Naive thymus-derived CD4-positive, alpha-beta T cell (primary cell): ENCODE measurements at regions not wholly inside any gene's neighbourhood (a gene's known extent, or its start where the extent isn't known, plus 50 kb on each side); places are given as distances from the start of the nearest gene placed in this dataset.

Source experiments
- ATAC-seq: fragments of 150-1000 bp; cut with Tn5 transposase; 2 replicates; pipeline ENCODE4 v1.10.0; 2021; ENCODE audit warnings: mild to moderate bottlenecking, moderate library complexity
- CTCF ChIA-PET: fragments of 350-600 bp; sonication (Branson Sonifier 250); formaldehyde crosslinking; loops from one replicate; lab custom pipeline; 2021; ENCODE audit warnings: antibody characterized with exemption; lab: Charles Lee
- POLR2A ChIA-PET: fragments of 350-600 bp; sonication (Branson Sonifier 250); formaldehyde crosslinking; loops from one replicate; lab custom pipeline; 2021; ENCODE audit warnings: antibody characterized with exemption, inconsistent platforms; lab: Charles Lee
- DNase-seq, 9 donors: peaks; one replicate each; pipeline versions ENCODE4 v3.0.0 to v3.0.0-alpha.2; 2020 to 2022; ENCODE audit warnings: mixed read lengths in 1 of 9
- H3K27ac ChIP-seq: one replicate; pipeline ENCODE4 v1.7.0; 2013; ENCODE audit warnings: mild to moderate bottlenecking, low read depth, low read length, moderate library complexity
- H3K27me3 ChIP-seq, 2 donors: one replicate each; pipeline ENCODE4 v1.7.0; 2013; ENCODE audit warnings: low read length in 2 of 2, mild to moderate bottlenecking in 2 of 2, moderate library complexity in 2 of 2; ENCODE audit not compliant: control insufficient read depth in 2 of 2, insufficient read depth in 2 of 2
- H3K36me3 ChIP-seq, 3 experiments: 1 replicate in 2 of 3; 2 replicates in 1 of 3; pipeline ENCODE4 v1.7.0; 2013; ENCODE audit warnings: low read length in 3 of 3, mild to moderate bottlenecking in 3 of 3, moderate library complexity in 1 of 3; ENCODE audit not compliant: insufficient read depth in 3 of 3, control insufficient read depth in 2 of 3
- H3K4me1 ChIP-seq, 2 donors: one replicate each; pipeline ENCODE4 v1.7.0; 2013; ENCODE audit warnings: low read length in 2 of 2, mild to moderate bottlenecking in 2 of 2, moderate library complexity in 1 of 2; ENCODE audit not compliant: control insufficient read depth in 2 of 2, insufficient read depth in 2 of 2
- H3K4me3 ChIP-seq: 2 replicates; pipeline ENCODE4 v1.7.0; 2013; ENCODE audit warnings: mild to moderate bottlenecking, low read length
- H3K9me3 ChIP-seq, 3 experiments: 1 replicate in 2 of 3; 2 replicates in 1 of 3; pipeline ENCODE4 v1.7.0; 2013; ENCODE audit warnings: low read length in 3 of 3; ENCODE audit not compliant: control insufficient read depth in 2 of 3
- H3K27ac Mint-ChIP-seq, 9 donors: one replicate each; pipeline ENCODE4 v1.8.0; 2020 to 2022; ENCODE audit warnings: mixed read lengths in 9 of 9, mild to moderate bottlenecking in 8 of 9, moderate library complexity in 5 of 9, inconsistent platforms in 2 of 9
- H3K27me3 Mint-ChIP-seq, 5 donors: one replicate each; pipeline ENCODE4 v1.8.0; 2021 to 2022; ENCODE audit warnings: mixed read lengths in 5 of 5, mild to moderate bottlenecking in 1 of 5
- H3K36me3 Mint-ChIP-seq, 5 donors: one replicate each; pipeline ENCODE4 v1.8.0; 2020 to 2022; ENCODE audit warnings: mixed read lengths in 5 of 5, mild to moderate bottlenecking in 3 of 5, inconsistent platforms in 1 of 5
- H3K4me1 Mint-ChIP-seq, 7 donors: one replicate each; pipeline ENCODE4 v1.8.0; 2020 to 2022; ENCODE audit warnings: mixed read lengths in 7 of 7, mild to moderate bottlenecking in 3 of 7, inconsistent platforms in 1 of 7
- H3K4me3 Mint-ChIP-seq, 10 donors: one replicate each; pipeline ENCODE4 v1.8.0; 2020 to 2022; ENCODE audit warnings: mild to moderate bottlenecking in 10 of 10, mixed read lengths in 10 of 10, moderate library complexity in 6 of 10, inconsistent platforms in 2 of 10
- H3K9me3 Mint-ChIP-seq, 11 donors: one replicate each; pipeline ENCODE4 v1.8.0; 2020 to 2022; ENCODE audit warnings: mixed read lengths in 11 of 11, mild to moderate bottlenecking in 4 of 11, inconsistent platforms in 1 of 11, moderate library complexity in 1 of 11
- intact Hi-C, 2 donors: fragments of 100-400 bp; cut with micrococcal nuclease; formaldehyde crosslinking; loops; one replicate each; pipeline ENCODE4 v1.15.1; 2023

DNA sequence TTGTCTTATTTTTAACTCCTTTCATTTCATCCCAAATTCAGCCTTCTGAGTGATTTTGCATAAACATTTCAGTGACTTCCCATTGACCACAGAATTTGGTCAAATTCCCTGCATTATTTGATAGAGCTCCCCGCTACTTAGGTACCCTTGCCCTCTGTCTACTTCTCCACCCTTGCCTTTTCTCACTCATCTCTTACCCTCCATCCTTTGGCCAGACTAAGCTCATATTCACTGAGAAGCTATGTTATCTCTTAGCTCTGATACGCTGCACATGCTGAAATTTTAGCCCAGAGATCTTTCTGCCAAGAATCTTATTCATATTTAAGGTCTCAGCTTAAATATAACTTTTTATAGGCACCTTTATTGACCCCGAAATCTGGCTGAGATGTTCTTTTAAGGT lies 1031.9 kb downstream of the ADGRL3 start:
- Histone ChIP-seq H3K4me1 (no peaks in the 10 kb centered on the region), H3K36me3 (no peaks in the 10 kb centered on the region), H3K27me3 (no peaks in the 10 kb centered on the region), H3K4me3 (no peak overlapping the region), H3K9me3 (no peaks in the 10 kb centered on the region), H3K27ac (no peak overlapping the region)
- Mint-ChIP-seq H3K9me3 (peaks cover 0 to 17% (median 3%) of the 10 kb centered on the region in 11 donors), H3K4me1 (no peaks in the 10 kb centered on the region), H3K27ac (no peak overlapping the region), H3K4me3 (no peak overlapping the region), H3K27me3 (no peaks in the 10 kb centered on the region), H3K36me3 (no peaks in the 10 kb centered on the region)
- CTCF ChIA-PET = no interaction called here
- ATAC-seq (no peak), DNase-seq (no peak)
- POLR2A ChIA-PET = no interaction called here
- intact Hi-C loops = no loop called here

- H3K4me1 ChIP-seq = no peaks in the 10 kb centered on the region
- CTCF ChIA-PET = no interaction called here
- intact Hi-C loops = no loop called here
- H3K9me3 ChIP-seq = no peaks in the 10 kb centered on the region
- DNase-seq = no peak
- Mint-ChIP-seq H3K27me3 (no peaks in the 10 kb centered on the region), H3K9me3 (peaks cover 0 to 15% (median 4%) of the 10 kb centered on the region in 11 donors), H3K4me1 (no peaks in the 10 kb centered on the region), H3K4me3 (no peak overlapping the region), H3K36me3 (peaks cover 0 to 3% (median 0%) of the 10 kb centered on the region in 5 donors), H3K27ac (no peak overlapping the region)
- no peaks in the 10 kb centered on the region for H3K36me3 ChIP-seq
- POLR2A ChIA-PET = no interaction called here
- no peak for ATAC-seq
- no peak overlapping the region for H3K4me3 ChIP-seq
- H3K27ac ChIP-seq = no peak overlapping the region
- H3K27me3 ChIP-seq = no peaks in the 10 kb centered on the region
These were observed 1026.0 kb downstream of the ADGRL3 start for GRCh38 chr4:62226082-62226481.

DNA sequence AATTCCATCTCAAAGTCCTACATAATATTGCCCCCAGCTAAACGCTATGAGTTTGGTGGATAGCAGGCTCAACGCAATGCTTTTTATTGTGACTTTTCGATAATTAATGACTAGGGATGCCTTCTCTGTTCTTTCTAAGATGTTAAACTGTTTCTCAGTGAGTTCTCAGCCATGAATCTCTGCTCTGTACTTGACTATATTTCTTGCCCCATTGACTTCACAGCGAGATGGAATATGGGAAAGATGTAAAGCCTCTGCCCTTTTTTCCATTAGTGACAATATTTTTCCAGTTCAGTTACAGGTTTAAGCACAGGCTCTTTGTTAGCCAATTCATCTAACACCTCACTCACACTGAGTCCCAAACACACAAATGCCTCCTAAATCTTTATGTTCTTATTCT lies 1022.0 kb downstream of the ADGRL3 start:
- DNase-seq = no peak
- Mint-ChIP-seq H3K4me3 (no peak overlapping the region), H3K27me3 (no peaks in the 10 kb centered on the region), H3K36me3 (peaks cover 0 to 3% (median 0%) of the 10 kb centered on the region in 5 donors), H3K9me3 (peaks cover 0 to 24% (median 4%) of the 10 kb centered on the region in 11 donors), H3K4me1 (no peaks in the 10 kb centered on the region), H3K27ac (no peak overlapping the region)
- no peak overlapping the region for H3K4me3 ChIP-seq
- no peaks in the 10 kb centered on the region for H3K36me3 ChIP-seq
- no peaks in the 10 kb centered on the region for H3K9me3 ChIP-seq
- ChIA-PET CTCF (no interaction called here), POLR2A (no interaction called here)
- no peaks in the 10 kb centered on the region for H3K27me3 ChIP-seq
- no peaks in the 10 kb centered on the region for H3K4me1 ChIP-seq
- no peak for ATAC-seq
- no peak overlapping the region for H3K27ac ChIP-seq
- intact Hi-C loops = no loop called here

GRCh38 chr4:62210486-62210885 lies 1010.4 kb downstream of the ADGRL3 start:
- no peak for ATAC-seq
- POLR2A ChIA-PET = no interaction called here

DNA sequence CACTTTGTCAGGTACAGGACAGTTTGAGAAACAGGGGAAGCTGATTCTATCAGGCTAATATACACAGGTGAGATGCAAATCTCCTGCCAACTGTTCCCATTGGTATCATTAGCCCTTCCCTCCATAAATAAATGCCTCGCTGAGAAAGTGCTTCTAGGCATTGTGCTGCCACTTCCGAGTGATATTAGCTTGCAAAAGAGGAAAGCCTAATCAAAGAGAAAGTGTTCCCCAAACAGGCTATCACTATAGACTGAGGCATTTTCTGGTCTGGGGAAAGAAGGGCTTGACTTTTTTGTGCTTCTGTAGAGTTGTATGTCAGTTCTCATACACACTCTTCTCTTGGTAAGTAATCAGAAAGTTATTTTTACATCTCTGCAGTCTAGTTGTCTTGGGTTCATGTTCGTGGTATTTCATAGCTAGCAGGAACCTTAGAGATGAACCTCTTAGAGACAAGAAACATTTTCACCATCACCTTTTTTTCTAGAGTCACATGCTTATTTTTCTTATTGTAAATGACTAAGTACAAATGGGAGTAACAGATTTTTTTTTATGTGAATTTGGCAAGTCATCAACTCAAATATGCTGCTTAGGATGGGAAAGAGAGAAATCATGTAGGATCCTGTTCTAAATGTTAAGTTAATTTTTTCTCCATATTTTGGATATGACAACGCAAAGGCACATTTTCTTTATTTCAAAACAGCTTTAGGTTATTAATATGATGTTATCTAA lies 1009.8 kb downstream of the ADGRL3 start:
- no peaks in the 10 kb centered on the region for H3K27me3 Mint-ChIP-seq
- intact Hi-C loops = loop anchor here in 1 of 2 donors (10.0 kb wide), 1 partner anchor 55 kb away; no protein-coding TSS in a partner anchor
- peaks cover 0 to 11% (median 4%) of the 10 kb centered on the region in 11 donors for H3K9me3 Mint-ChIP-seq

More at GRCh38 chr4:62210486-62210885, 1010.4 kb downstream of the ADGRL3 start:
- no peaks in the 10 kb centered on the region for H3K36me3 ChIP-seq
- Mint-ChIP-seq H3K4me1 (peaks cover 0 to 2% (median 0%) of the 10 kb centered on the region in 7 donors), H3K27me3 (no peaks in the 10 kb centered on the region), H3K9me3 (peaks cover 0 to 12% (median 4%) of the 10 kb centered on the region in 11 donors), H3K27ac (no peak overlapping the region), H3K36me3 (no peaks in the 10 kb centered on the region), H3K4me3 (no peak overlapping the region)
- no peaks in the 10 kb centered on the region for H3K27me3 ChIP-seq
- no peak overlapping the region for H3K27ac ChIP-seq
- DNase-seq = no peak
- H3K4me3 ChIP-seq = no peak overlapping the region
- intact Hi-C loops = loop anchor here in 1 of 2 donors (10.0 kb wide), 1 partner anchor 56 kb away; no protein-coding TSS in a partner anchor
- no peaks in the 10 kb centered on the region for H3K9me3 ChIP-seq
- H3K4me1 ChIP-seq = no peaks in the 10 kb centered on the region
- CTCF ChIA-PET = no interaction called here

DNA sequence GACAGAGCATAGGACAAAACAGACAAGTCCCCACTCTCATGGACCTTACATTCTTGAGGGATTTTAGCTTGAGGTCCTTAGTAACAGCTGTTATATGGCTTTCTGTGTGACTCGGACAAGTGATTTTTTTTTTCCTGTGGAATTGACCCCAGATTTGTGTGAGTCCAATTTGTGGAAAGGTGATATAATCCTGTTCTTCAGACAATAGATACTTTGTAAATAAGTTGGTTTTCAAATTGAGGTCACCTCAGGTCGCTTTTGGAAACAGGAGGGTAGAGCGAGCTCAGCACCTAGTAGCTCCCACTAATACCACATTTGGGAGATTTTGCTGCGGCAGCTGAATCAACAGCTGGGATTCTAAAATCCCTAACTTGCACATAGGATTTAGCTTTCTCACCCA lies 1008.8 kb downstream of the ADGRL3 start:
- CTCF ChIA-PET = no interaction called here

More for the DNA sequence above, 1009.8 kb downstream of the ADGRL3 start:
- Mint-ChIP-seq H3K27ac (no peak overlapping the region), H3K36me3 (no peaks in the 10 kb centered on the region), H3K4me3 (no peak overlapping the region), H3K4me1 (peaks cover 0 to 2% (median 0%) of the 10 kb centered on the region in 7 donors)
- Histone ChIP-seq H3K4me1 (no peaks in the 10 kb centered on the region), H3K27ac (no peak overlapping the region), H3K27me3 (no peaks in the 10 kb centered on the region), H3K36me3 (no peaks in the 10 kb centered on the region), H3K4me3 (no peak overlapping the region), H3K9me3 (no peaks in the 10 kb centered on the region)
- DNase-seq = no peak
- ChIA-PET CTCF (no interaction called here), POLR2A (no interaction called here)
- ATAC-seq = no peak

GRCh38 chr4:62204136-62204535 lies 1004.0 kb downstream of the ADGRL3 start:
- H3K27ac ChIP-seq = no peak overlapping the region
- ChIA-PET CTCF (no interaction called here), POLR2A (no interaction called here)
- intact Hi-C loops = no loop called here
- Mint-ChIP-seq H3K36me3 (no peaks in the 10 kb centered on the region), H3K4me3 (no peak overlapping the region), H3K4me1 (peaks cover 0 to 2% (median 0%) of the 10 kb centered on the region in 7 donors), H3K27me3 (no peaks in the 10 kb centered on the region), H3K9me3 (peaks cover 2 to 26% (median 7%) of the 10 kb centered on the region in 11 donors), H3K27ac (no peak overlapping the region)
- H3K4me1 ChIP-seq = no peaks in the 10 kb centered on the region
- DNase-seq (no peak), ATAC-seq (no peak)
- H3K4me3 ChIP-seq = no peak overlapping the region
- no peaks in the 10 kb centered on the region for H3K9me3 ChIP-seq
- H3K27me3 ChIP-seq = no peaks in the 10 kb centered on the region
- H3K36me3 ChIP-seq = no peaks in the 10 kb centered on the region

More for the DNA sequence above, 1008.8 kb downstream of the ADGRL3 start:
- Mint-ChIP-seq H3K4me1 (peaks cover 0 to 2% (median 0%) of the 10 kb centered on the region in 7 donors), H3K27me3 (no peaks in the 10 kb centered on the region), H3K27ac (no peak overlapping the region), H3K9me3 (peaks cover 0 to 17% (median 5%) of the 10 kb centered on the region in 11 donors), H3K4me3 (no peak overlapping the region), H3K36me3 (no peaks in the 10 kb centered on the region)
- H3K4me3 ChIP-seq = no peak overlapping the region
- intact Hi-C loops = no loop called here
- DNase-seq (no peak), ATAC-seq (no peak)
- H3K9me3 ChIP-seq = no peaks in the 10 kb centered on the region
- no peaks in the 10 kb centered on the region for H3K36me3 ChIP-seq
- H3K4me1 ChIP-seq = no peaks in the 10 kb centered on the region
- POLR2A ChIA-PET = no interaction called here
- no peaks in the 10 kb centered on the region for H3K27me3 ChIP-seq
- no peak overlapping the region for H3K27ac ChIP-seq
